ENCODE measurements at regions not wholly inside any gene's neighbourhood (a gene's known extent, or its start where the extent isn't known, plus 50 kb on each side); places are given as distances from the start of the nearest gene placed in this dataset.
A peak's percentile ranks its signal among the peaks of the same experiment; 100 is the strongest.

GRCh38 chr17:71063559-71063958 is 894.2 kb downstream of the KCNJ2 start:
- FAIRE-seq (no peak), DNase-seq (ENCODE audit: low read depth in 1 of 2, low spot score in 1 of 2) (no peak), ATAC-seq (no peak)
- no peaks in the 10 kb centered on the region for H3K9me3 ChIP-seq
- no peak overlapping the region for H3K4me2 ChIP-seq
- WGBS (ENCODE audit: missing lambda C conversion rate), result 59% methylated on average over 3 of the region's 3 CpGs
- no peak overlapping the region for H3K27ac ChIP-seq
- no peak overlapping the region for H3K4me3 ChIP-seq
- H3K4me1 ChIP-seq, result no peaks in the 10 kb centered on the region
- TF ChIP-seq RAD21 (conservative IDR thresholded peaks at IDR 0.05 in 1 of 2, IDR thresholded peaks at IDR 0.05 in 1 of 2) (no peak), FOXS1 (CRISPR knock-in tag; IDR thresholded peaks at IDR 0.05) (no peak), RCOR1 (IDR thresholded peaks at IDR 0.05; ENCODE audit: low read depth, low read length) (no peak), TP53 (CRISPR knock-in tag; IDR thresholded peaks at IDR 0.05) (no peak), ZNF302 (CRISPR knock-in tag; IDR thresholded peaks at IDR 0.05) (no peak), MAX (IDR thresholded peaks at IDR 0.05) (no peak), SREBF2 (IDR thresholded peaks at IDR 0.05) (no peak), CHD2 (IDR thresholded peaks at IDR 0.05; ENCODE audit: low read length, partially characterized antibody) (no peak), SMC3 (IDR thresholded peaks at IDR 0.05) (no peak), MAZ (IDR thresholded peaks at IDR 0.05; ENCODE audit: borderline replicate concordance, low read depth, low read length) (no peak), PHF8 (IDR thresholded peaks at IDR 0.05; ENCODE audit: borderline replicate concordance, low read depth) (no peak), CBX8 (IDR thresholded peaks at IDR 0.05) (no peak), RFX5 (IDR thresholded peaks at IDR 0.05) (no peak), CBX2 (IDR thresholded peaks at IDR 0.05; ENCODE audit: borderline replicate concordance, low read depth) (no peak), JUNB (IDR thresholded peaks at IDR 0.05) (no peak), REST (IDR thresholded peaks at IDR 0.05) (no peak)
- TF ChIP-seq, protein P1, sequence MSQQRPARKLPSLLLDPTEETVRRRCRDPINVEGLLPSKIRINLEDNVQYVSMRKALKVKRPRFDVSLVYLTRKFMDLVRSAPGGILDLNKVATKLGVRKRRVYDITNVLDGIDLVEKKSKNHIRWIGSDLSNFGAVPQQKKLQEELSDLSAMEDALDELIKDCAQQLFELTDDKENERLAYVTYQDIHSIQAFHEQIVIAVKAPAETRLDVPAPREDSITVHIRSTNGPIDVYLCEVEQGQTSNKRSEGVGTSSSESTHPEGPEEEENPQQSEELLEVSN (IDR thresholded peaks at IDR 0.05; ENCODE audit: borderline replicate concordance, low read depth), result no peak
- CTCF ChIA-PET, result no interaction called here
- POLR2A ChIA-PET, result no interaction called here

DNA sequence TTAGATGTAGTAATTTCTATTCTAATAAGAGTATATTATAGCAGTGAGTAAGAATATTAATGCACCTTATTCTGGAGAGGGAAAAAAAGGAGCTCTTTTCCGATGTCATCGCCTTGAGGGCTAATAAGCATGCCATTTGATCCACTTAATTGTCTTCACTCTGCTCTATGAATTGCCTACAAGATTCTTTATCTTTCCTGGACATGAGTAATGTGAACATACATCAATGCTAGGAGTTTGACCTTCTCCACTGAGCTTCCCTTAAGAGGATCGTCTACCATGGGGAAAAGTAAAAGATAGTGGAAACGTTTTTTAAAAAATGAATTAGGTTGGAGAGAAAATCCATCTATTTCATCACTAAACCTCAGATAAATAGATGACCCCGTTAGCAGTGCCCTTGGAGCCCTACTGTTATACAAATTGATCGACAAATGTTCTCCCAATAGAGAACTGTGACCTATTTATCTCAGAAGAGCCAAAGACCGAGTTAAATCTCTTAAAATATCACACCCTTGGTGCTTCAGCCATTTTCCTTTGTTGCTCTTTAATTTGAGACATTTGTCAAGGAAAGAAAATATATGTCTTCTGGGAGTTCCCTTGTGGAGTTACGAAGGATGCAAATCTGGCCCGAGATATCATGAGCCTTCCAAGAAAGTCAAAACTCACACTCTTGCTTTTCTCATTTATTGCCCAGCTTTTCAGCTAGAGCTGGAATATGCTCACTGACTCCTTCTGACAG is 898.5 kb downstream of the KCNJ2 start:
- WGBS (ENCODE audit: missing lambda C conversion rate), result 56% methylated on average over 9 of the region's 9 CpGs
- ATAC-seq, result no peak
- no peak for DNase-seq (ENCODE audit: low read depth in 1 of 2, low spot score in 1 of 2)
- no peak overlapping the region for H3K27ac ChIP-seq
- H3K4me2 ChIP-seq, result no peak overlapping the region
- H3K4me1 ChIP-seq, result peaks cover 7% of the 10 kb centered on the region; the same call in 2 of the 3 replicates
- H3K4me3 ChIP-seq, result no peak overlapping the region
- FAIRE-seq, result peak; percentile 23
- CTCF ChIA-PET, result no interaction called here
- H3K9me3 ChIP-seq, result no peaks in the 10 kb centered on the region
- POLR2A ChIA-PET, result no interaction called here
- no peak for TF ChIP-seq HOXB13 (CRISPR knock-in tag; IDR thresholded peaks at IDR 0.05; ENCODE audit: low read depth)
- TF ChIP-seq, protein P1 (IDR thresholded peaks at IDR 0.05; ENCODE audit: borderline replicate concordance, low read depth), result no peak
- TF ChIP-seq FOXS1 (CRISPR knock-in tag; IDR thresholded peaks at IDR 0.05), result no peak
- TF ChIP-seq MAX (IDR thresholded peaks at IDR 0.05), result no peak
- TF ChIP-seq EHMT2 (IDR thresholded peaks at IDR 0.05; ENCODE audit: low read depth), result no peak
- no peak for TF ChIP-seq RNF2 (IDR thresholded peaks at IDR 0.05; ENCODE audit: borderline replicate concordance, low read depth)
- TF ChIP-seq MAZ (IDR thresholded peaks at IDR 0.05; ENCODE audit: borderline replicate concordance, low read depth, low read length), result no peak
- TF ChIP-seq CEBPB (IDR thresholded peaks at IDR 0.05), result no peak
- TF ChIP-seq FOSL2 (IDR thresholded peaks at IDR 0.05), result no peak
- no peak for TF ChIP-seq FOSL2 (CRISPR knock-in tag; IDR thresholded peaks at IDR 0.05)
- TF ChIP-seq ELK1 (IDR thresholded peaks at IDR 0.05; ENCODE audit: low read depth, low read length), result no peak
- no peak for TF ChIP-seq PBX3 (IDR thresholded peaks at IDR 0.05)
- TF ChIP-seq GATA3 (IDR thresholded peaks at IDR 0.05; ENCODE audit: borderline replicate concordance), result no peak
- no peak for TF ChIP-seq RAD21 (conservative IDR thresholded peaks at IDR 0.05 in 1 of 2, IDR thresholded peaks at IDR 0.05 in 1 of 2)
- TF ChIP-seq SMC3 (IDR thresholded peaks at IDR 0.05), result no peak
- TF ChIP-seq, protein P2, sequence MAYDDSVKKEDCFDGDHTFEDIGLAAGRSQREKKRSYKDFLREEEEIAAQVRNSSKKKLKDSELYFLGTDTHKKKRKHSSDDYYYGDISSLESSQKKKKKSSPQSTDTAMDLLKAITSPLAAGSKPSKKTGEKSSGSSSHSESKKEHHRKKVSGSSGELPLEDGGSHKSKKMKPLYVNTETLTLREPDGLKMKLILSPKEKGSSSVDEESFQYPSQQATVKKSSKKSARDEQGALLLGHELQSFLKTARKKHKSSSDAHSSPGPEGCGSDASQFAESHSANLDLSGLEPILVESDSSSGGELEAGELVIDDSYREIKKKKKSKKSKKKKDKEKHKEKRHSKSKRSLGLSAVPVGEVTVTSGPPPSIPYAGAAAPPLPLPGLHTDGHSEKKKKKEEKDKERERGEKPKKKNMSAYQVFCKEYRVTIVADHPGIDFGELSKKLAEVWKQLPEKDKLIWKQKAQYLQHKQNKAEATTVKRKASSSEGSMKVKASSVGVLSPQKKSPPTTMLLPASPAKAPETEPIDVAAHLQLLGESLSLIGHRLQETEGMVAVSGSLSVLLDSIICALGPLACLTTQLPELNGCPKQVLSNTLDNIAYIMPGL (CRISPR knock-in tag; IDR thresholded peaks at IDR 0.05; ENCODE audit: borderline replicate concordance), result no peak
